OCI-LY1 (cell line): ENCODE measurements at regions not wholly inside any gene's neighbourhood (a gene's known extent, or its start where the extent isn't known, plus 50 kb on each side); places are given as distances from the start of the nearest gene placed in this dataset.

ENCODE experiments used
- H2AFZ ChIP-seq: fragments of 200-600 bp; sonication (generic), shearing (Covaris generic); 2 replicates; pipeline ENCODE4 v1.6.0; 2014; ENCODE audit warnings: antibody characterized with exemption, mild to moderate bottlenecking, low read length
- H3F3A ChIP-seq: fragments of 200-600 bp; sonication (generic), shearing (Covaris generic); 2 replicates; pipeline ENCODE4 v1.6.0; 2014; ENCODE audit warnings: mild to moderate bottlenecking, antibody characterized with exemption, low read length, moderate library complexity; ENCODE audit not compliant: insufficient read depth
- H3K27ac ChIP-seq: fragments of 200-600 bp; sonication (generic); 2 replicates; pipeline ENCODE4 v1.5.1; 2014; ENCODE audit warnings: low read length, mixed run types, mild to moderate bottlenecking, low read depth; ENCODE audit not compliant: poor library complexity, severe bottlenecking
- H3K27me3 ChIP-seq: fragments of 200-600 bp; sonication (generic); 2 replicates; pipeline ENCODE4 v1.6.0; 2014; ENCODE audit warnings: antibody characterized with exemption, mild to moderate bottlenecking, low read length, moderate library complexity; ENCODE audit not compliant: insufficient read depth
- H3K36me3 ChIP-seq: fragments of 200-600 bp; sonication (generic); 2 replicates; pipeline ENCODE4 v1.6.1; 2014; ENCODE audit warnings: mild to moderate bottlenecking, antibody characterized with exemption, low read length, moderate library complexity, mixed read lengths; ENCODE audit not compliant: insufficient read depth
- H3K4me1 ChIP-seq: fragments of 200-600 bp; sonication (generic); 2 replicates; pipeline ENCODE4 v1.5.1; 2014; ENCODE audit warnings: mild to moderate bottlenecking, low read length, moderate library complexity; ENCODE audit not compliant: insufficient read depth, severe bottlenecking
- H3K4me2 ChIP-seq: fragments of 200-600 bp; sonication (generic), shearing (Covaris generic); 2 replicates; pipeline ENCODE4 v1.6.1; 2014; ENCODE audit warnings: low read length
- H3K4me3 ChIP-seq: fragments of 200-600 bp; sonication (generic); 2 replicates; pipeline ENCODE4 v1.5.1; 2014; ENCODE audit warnings: low read length, low read depth, mild to moderate bottlenecking, mixed read lengths; ENCODE audit not compliant: poor library complexity, severe bottlenecking
- H3K79me2 ChIP-seq: fragments of 200-600 bp; shearing (Covaris generic); 2 replicates; pipeline ENCODE4 v1.6.1; 2016; ENCODE audit warnings: mixed run types, low read length, mixed read lengths; ENCODE audit not compliant: insufficient read depth
- H3K9ac ChIP-seq: fragments of 200-600 bp; sonication (generic), shearing (Covaris generic); 2 replicates; pipeline ENCODE4 v1.6.1; 2014; ENCODE audit warnings: mild to moderate bottlenecking, low read length, mixed read lengths
- H3K9me2 ChIP-seq: fragments of 200-600 bp; sonication (generic), shearing (Covaris generic); 2 replicates; pipeline ENCODE4 v1.6.1; 2014; ENCODE audit warnings: low read depth, mild to moderate bottlenecking, low read length, mixed read lengths
- H3K9me3 ChIP-seq: fragments of 200-600 bp; shearing (Covaris generic); 2 replicates; pipeline ENCODE4 v1.6.1; 2014; ENCODE audit warnings: low read length, mixed read lengths
- H4K20me1 ChIP-seq: fragments of 200-600 bp; sonication (generic), shearing (Covaris generic); 2 replicates; pipeline ENCODE4 v1.6.0; 2016; ENCODE audit warnings: mild to moderate bottlenecking, low read length; ENCODE audit not compliant: insufficient read depth
- EZH2 ChIP-seq: fragments of 200-600 bp; sonication (generic), shearing (Covaris generic); IDR thresholded peaks from 2 replicates; pipeline ENCODE4 v1.8.0; 2017; ENCODE audit warnings: borderline replicate concordance, mixed run types, mild to moderate bottlenecking, antibody characterized with exemption, low read length, moderate library complexity, mixed read lengths
- TF ChIP-seq, protein P1 (sequence below): fragments of 200-600 bp; sonication (generic), shearing (Covaris generic); IDR thresholded peaks from 2 replicates; pipeline ENCODE4 v1.5.1; 2017; ENCODE audit warnings: mild to moderate bottlenecking, antibody characterized with exemption, low read length, moderate library complexity, mixed read lengths

DNA sequence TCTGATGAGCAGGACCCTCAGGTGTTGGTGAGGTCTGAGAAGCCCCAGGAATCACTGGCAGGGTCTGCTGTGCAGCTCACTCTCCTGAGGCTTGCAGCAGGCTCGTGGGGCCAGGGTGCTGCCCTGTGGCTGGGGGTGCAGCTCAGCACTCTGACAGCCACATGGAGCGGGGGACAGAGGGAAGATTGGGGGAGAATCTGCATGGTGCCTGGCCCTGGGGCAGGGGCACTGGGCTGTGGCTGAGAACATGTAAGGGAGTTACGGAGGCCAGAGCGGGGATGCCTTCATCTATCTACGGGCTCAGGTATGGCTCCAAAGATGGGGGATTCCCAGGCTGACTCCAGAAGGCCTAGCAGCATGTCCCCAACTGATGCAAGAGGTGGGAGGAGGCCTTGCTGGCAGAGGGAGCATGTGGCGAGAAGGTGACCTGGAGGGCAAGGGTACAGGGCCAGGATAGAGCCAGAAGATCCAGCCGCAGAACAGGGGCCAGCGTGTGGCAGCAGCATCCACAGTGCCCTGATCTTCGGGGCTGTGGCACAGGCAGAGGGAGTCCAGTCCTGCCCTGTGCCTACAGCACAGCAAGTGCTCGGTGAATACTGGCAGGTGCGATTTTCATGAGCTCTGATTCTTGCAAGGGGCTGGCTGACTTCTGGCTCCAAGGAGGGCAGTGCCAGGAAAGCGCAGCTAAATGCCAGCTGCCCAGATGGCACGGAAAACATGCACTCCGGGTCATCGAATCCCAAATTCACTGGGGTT is 184.7 kb downstream of the CTTN start:
- no peaks in the 10 kb centered on the region for H3K9me2 ChIP-seq
- H3K9me3 ChIP-seq = no peaks in the 10 kb centered on the region
- H3F3A ChIP-seq = no peaks in the 10 kb centered on the region
- H3K9ac ChIP-seq = no peak overlapping the region
- no peaks in the 10 kb centered on the region for H3K27me3 ChIP-seq
- H4K20me1 ChIP-seq = no peaks in the 10 kb centered on the region
- H3K4me3 ChIP-seq = no peak overlapping the region
- no peaks in the 10 kb centered on the region for H3K36me3 ChIP-seq
- H3K4me1 ChIP-seq = no peaks in the 10 kb centered on the region
- no peak overlapping the region for H2AFZ ChIP-seq
- no peak overlapping the region for H3K4me2 ChIP-seq
- H3K27ac ChIP-seq = no peak overlapping the region
- no peak for TF ChIP-seq EZH2
- no peaks in the 10 kb centered on the region for H3K79me2 ChIP-seq

DNA sequence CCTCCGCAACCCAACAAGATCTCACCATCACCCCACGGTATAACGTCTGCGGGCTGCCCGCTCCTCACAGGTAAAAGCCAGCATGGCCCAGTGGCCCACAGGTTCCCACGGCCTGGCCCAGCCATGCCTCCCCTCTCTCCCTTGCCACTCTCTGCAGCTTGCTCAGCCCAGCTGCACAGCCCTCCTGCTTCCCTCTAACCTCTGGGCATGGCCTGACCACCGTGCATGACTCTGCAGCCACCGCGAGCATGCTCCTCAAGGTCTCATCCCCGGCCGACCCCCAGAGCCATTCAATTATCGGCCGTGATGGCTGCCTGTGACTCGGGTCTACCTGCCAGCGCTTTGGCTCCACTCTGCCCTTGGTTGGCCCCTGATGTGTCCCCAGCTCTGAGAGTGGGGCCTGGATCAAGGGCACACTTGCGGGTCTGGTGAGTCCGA is 185.5 kb downstream of the CTTN start:
- H3K9me2 ChIP-seq = no peaks in the 10 kb centered on the region
- no peaks in the 10 kb centered on the region for H3K27me3 ChIP-seq
- H3K4me1 ChIP-seq = no peaks in the 10 kb centered on the region
- H3K36me3 ChIP-seq = no peaks in the 10 kb centered on the region
- no peaks in the 10 kb centered on the region for H4K20me1 ChIP-seq
- H3F3A ChIP-seq = no peaks in the 10 kb centered on the region
- no peaks in the 10 kb centered on the region for H3K79me2 ChIP-seq
- H3K4me3 ChIP-seq = no peak overlapping the region
- H3K9me3 ChIP-seq = no peaks in the 10 kb centered on the region
- no peak overlapping the region for H2AFZ ChIP-seq
- no peak overlapping the region for H3K9ac ChIP-seq
- no peak overlapping the region for H3K27ac ChIP-seq
- no peak overlapping the region for H3K4me2 ChIP-seq
- TF ChIP-seq, protein P1, sequence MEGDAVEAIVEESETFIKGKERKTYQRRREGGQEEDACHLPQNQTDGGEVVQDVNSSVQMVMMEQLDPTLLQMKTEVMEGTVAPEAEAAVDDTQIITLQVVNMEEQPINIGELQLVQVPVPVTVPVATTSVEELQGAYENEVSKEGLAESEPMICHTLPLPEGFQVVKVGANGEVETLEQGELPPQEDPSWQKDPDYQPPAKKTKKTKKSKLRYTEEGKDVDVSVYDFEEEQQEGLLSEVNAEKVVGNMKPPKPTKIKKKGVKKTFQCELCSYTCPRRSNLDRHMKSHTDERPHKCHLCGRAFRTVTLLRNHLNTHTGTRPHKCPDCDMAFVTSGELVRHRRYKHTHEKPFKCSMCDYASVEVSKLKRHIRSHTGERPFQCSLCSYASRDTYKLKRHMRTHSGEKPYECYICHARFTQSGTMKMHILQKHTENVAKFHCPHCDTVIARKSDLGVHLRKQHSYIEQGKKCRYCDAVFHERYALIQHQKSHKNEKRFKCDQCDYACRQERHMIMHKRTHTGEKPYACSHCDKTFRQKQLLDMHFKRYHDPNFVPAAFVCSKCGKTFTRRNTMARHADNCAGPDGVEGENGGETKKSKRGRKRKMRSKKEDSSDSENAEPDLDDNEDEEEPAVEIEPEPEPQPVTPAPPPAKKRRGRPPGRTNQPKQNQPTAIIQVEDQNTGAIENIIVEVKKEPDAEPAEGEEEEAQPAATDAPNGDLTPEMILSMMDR = no peak
- no peak for TF ChIP-seq EZH2

DNA sequence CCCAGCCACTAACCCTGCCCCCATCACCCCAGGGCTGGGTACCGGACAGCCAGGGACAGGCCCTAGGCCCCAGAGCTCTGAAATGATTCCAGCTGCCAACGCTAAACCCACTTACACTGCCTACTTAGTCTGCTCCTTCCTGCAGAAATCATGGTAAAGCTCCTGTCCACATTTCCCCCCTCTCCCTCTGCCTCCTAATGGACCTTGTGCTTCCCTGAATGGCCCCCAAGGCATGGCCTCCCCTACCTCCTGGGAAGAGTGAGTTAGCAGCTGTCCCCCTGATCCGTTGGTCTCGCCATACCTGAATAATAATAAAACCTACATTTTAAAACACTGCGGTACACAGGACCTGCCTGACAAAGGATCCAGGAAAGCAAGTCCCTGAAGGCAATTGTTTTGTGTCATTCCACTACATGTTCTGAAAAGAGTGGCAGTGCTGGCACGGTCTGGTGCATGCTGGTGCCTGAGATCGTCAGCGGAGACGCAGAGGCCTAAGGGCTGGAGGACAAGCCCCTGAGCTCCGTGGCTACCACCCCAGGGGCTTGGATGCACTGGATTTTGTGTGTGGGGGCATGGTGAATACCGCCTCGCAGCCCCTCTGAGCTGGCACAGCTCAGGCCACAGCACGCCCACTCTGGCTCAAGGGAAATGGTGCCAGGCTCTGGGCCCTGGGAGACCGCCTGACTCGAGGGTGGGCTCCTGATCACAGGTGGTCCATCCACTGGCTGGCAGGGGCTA is 186.3 kb downstream of the CTTN start:
- H2AFZ ChIP-seq = no peak overlapping the region
- H3K9ac ChIP-seq = no peak overlapping the region
- no peak overlapping the region for H3K4me2 ChIP-seq
- H3K27me3 ChIP-seq = no peaks in the 10 kb centered on the region
- H3K4me3 ChIP-seq = no peak overlapping the region
- H3K27ac ChIP-seq = no peak overlapping the region
- H3F3A ChIP-seq = no peaks in the 10 kb centered on the region
- H3K4me1 ChIP-seq = no peaks in the 10 kb centered on the region
- H3K79me2 ChIP-seq = no peaks in the 10 kb centered on the region
- TF ChIP-seq EZH2 = no peak
- TF ChIP-seq, protein P1 = no peak
- H3K9me2 ChIP-seq = no peaks in the 10 kb centered on the region
- H3K9me3 ChIP-seq = no peaks in the 10 kb centered on the region
- no peaks in the 10 kb centered on the region for H4K20me1 ChIP-seq
- no peaks in the 10 kb centered on the region for H3K36me3 ChIP-seq

DNA sequence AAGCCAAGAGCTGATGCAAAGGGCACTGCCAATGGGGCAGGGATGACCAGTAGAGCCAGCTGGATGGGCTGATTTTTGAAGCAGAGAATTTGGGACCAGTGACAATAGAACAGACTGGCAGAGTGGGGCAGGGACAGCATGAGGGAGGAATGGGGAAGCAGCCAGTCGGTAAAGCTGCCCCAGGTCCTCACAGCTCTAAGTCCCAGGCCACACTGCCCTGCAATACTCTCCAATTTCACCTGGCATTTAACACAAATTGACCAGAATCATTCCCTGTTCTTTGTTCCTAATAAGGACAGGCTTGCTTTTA is 186.9 kb downstream of the CTTN start:
- H3K4me1 ChIP-seq = no peaks in the 10 kb centered on the region
- H3K4me3 ChIP-seq = no peak overlapping the region
- no peak overlapping the region for H2AFZ ChIP-seq
- H3F3A ChIP-seq = no peaks in the 10 kb centered on the region
- TF ChIP-seq EZH2 = no peak
- TF ChIP-seq, protein P1 = no peak
- no peaks in the 10 kb centered on the region for H4K20me1 ChIP-seq
- no peak overlapping the region for H3K9ac ChIP-seq
- no peaks in the 10 kb centered on the region for H3K27me3 ChIP-seq
- H3K4me2 ChIP-seq = no peak overlapping the region
- no peaks in the 10 kb centered on the region for H3K36me3 ChIP-seq
- no peaks in the 10 kb centered on the region for H3K9me3 ChIP-seq
- H3K27ac ChIP-seq = no peak overlapping the region
- no peaks in the 10 kb centered on the region for H3K9me2 ChIP-seq
- no peaks in the 10 kb centered on the region for H3K79me2 ChIP-seq
